GM18519 (cell line): ENCODE measurements at regions not wholly inside any gene's neighbourhood (a gene's known extent, or its start where the extent isn't known, plus 50 kb on each side); places are given as distances from the start of the nearest gene placed in this dataset.

Experiments used
- ATAC-seq: cut with Tn5 transposase; IDR thresholded peaks from one replicate; pipeline ENCODE4 v1.9.1; 2021; ENCODE audit warnings: mild to moderate bottlenecking, moderate library complexity; ENCODE audit not compliant: unreplicated experiment, low FRiP score

DNA sequence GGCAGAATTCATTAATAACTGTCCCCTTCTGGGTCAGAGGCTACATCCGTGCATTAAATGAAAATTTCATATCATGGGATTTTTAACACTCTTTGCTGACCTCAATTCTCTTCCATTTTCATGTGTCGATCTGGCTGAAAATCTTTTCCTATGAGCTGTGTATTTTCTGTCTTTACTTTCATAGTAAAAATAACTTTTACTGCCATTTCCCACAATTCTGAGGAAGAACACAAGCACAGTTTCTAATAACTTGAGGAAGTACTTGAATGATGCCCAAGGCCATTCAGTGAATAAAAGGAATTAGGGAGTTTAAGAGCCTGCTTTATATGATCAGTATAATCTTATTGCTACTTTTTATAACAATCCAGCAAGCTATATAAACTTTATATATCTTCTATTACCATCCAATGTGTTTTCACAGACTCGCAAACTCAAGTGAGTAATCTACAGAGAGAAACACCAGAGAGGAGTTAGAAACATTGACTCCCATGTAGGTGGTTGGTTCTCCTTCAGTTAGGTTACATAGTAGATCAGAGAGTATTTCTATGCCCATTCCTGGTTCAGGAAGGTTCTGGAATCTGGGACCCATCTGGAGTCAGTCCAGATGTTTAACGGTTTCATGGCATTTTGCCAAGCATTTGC is 340.0 kb downstream of the FBXO15 start:
- ATAC-seq = no peak

- ATAC-seq = no peak
Measured at GRCh38 chr18:73805991-73806390, 341.6 kb downstream of the FBXO15 start.

- no peak for ATAC-seq
Measured at GRCh38 chr18:73797419-73797818, 350.2 kb downstream of the FBXO15 start.

DNA sequence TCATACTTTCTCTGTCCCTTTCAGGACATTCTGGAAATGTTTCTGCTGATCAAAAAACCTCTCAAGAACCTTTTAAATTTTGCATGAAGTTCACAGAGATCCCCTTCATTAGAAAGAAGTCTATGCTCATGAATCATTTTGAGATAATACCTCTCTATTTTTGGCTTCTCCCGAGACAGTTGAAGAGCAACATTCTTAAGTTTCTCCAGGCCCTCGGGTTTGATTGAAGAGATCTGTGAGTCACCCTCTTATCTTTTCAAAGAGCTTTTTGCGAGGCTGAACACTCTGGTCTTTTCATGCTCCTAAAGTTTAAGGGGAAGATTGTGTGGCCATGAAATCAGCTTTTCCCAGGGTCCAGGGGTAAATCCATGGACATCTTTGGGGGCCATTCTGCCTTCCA is 354.2 kb downstream of the FBXO15 start:
- no peak for ATAC-seq

- ATAC-seq = no peak
Measured at GRCh38 chr18:73791081-73791480, 356.6 kb downstream of the FBXO15 start.

GRCh38 chr18:73790587-73790986 is 357.0 kb downstream of the FBXO15 start:
- ATAC-seq = no peak

DNA sequence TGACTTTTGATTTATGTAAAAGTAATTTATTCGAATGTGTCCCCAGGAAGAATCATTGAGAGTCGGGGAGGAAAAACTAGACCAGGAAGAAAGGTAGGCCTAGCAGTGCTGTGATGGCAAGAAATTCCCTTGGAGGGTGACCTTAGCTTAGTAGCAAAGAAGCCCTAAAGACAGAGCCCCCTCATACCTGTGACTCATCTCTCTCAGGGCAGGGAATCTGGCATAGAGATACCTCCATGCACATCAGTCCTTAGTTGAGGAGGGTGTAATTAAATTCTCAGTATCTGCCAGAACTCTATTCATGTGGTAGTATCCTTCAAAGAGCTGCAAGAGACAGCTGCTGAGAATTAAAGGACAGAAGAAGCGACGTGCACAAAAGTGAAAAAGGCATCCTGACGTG is 360.3 kb downstream of the FBXO15 start:
- ATAC-seq = no peak

DNA sequence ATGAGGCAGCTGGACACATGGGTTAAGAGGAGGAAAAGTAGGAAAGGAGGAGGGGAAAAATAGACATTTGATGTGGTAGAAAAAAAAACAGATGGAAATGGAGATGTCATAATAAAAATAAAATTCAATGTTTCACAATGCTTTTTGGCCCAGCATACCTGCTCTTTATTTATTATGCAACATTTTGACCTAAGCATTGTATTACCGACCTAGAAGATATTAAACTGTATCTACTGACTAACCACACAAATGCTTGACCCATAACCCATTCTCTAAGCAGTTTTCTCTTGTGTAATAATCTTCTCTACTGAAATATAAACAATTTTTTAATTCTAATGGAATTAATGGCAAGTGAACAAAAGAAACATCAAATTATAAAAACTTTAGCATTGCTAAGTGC is 362.3 kb downstream of the FBXO15 start:
- ATAC-seq = no peak

GRCh38 chr18:73784853-73785252 is 362.8 kb downstream of the FBXO15 start:
- no peak for ATAC-seq

- no peak for ATAC-seq
Measured at GRCh38 chr18:73782405-73782804, 365.2 kb downstream of the FBXO15 start.

GRCh38 chr18:73780218-73780617 is 367.4 kb downstream of the FBXO15 start:
- no peak for ATAC-seq

DNA sequence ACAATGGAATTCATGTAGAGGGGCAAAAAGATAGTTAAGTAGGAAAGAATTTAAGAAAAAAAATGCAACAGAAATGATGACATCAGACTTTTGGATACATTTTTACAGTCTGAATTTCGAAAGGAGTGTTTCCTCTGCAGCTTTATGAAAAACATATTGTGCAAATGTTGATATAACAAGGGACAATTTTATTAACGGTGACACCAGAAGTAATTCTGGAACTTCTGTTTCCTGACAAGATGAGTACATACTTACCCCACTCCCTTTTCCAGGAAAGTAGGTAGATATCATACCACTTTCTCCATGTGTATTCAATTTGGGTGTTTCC is 369.6 kb downstream of the FBXO15 start:
- no peak for ATAC-seq

GRCh38 chr18:73777356-73778031 is 370.1 kb downstream of the FBXO15 start:
- ATAC-seq = no peak

- no peak for ATAC-seq
Measured at GRCh38 chr18:73774811-73775509, 372.7 kb downstream of the FBXO15 start.

- ATAC-seq = no peak
Measured at GRCh38 chr18:73768043-73768442, 379.6 kb downstream of the FBXO15 start.

GRCh38 chr18:73766910-73767515 is 380.6 kb downstream of the FBXO15 start:
- ATAC-seq = no peak

DNA sequence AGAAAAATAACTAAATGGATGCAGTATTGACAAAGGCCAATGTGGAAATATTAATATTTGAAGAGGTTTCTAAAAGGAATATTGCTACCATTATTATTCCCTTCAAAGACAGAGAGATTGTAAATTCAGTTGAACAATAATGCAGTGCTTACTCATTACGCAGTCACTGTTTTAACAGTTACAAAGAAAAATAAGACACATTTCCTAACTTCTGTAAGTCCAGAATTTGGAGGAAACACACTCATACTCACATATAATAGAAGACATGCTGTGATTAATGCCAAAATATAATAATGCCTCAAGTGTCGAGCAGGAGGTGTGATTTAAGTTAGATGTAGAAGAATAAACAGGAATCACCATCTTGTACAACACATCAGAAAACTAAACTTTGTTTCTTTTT is 389.2 kb downstream of the FBXO15 start:
- no peak for ATAC-seq

DNA sequence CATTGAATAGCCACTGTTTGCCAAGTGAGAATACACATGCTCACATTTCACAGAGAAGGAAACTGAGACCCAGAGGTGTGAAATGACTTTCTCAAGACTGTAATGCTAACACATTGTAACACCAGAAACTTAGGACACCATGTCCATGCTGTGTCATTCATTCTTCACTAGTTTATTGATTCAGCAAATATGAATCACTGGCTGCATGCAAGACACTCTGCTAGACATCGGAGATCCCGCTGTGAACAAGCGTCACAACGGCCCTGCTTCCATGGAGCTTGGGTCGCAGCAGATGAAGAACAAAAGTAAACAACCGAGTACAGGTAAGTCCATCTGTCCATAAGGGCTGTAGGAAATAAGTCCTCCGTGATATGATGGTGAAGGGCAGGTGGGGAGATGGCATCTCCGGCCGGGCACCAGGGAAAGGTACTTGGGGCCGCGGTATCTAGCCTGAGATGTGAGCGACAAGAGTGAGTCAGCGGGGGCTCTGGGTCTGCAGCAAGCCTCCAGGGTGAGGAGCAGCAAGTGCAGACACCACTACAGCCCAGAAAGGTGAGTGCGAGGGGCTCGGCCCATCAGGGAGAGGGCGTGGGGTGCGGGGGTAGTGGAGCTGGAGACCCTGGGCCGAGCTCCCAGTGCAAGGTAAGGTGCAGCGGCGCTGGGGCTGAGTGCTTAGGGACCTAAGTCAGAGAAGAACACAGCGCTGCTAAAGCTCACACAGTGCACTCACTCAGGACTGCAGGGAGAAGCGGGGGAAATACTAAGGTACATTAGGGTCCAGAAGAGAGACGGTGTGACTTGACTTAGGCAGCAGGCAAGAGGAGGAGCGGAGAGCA is 391.2 kb downstream of the FBXO15 start:
- no peak for ATAC-seq

GRCh38 chr18:73752965-73753364 is 394.7 kb downstream of the FBXO15 start:
- ATAC-seq = no peak

DNA sequence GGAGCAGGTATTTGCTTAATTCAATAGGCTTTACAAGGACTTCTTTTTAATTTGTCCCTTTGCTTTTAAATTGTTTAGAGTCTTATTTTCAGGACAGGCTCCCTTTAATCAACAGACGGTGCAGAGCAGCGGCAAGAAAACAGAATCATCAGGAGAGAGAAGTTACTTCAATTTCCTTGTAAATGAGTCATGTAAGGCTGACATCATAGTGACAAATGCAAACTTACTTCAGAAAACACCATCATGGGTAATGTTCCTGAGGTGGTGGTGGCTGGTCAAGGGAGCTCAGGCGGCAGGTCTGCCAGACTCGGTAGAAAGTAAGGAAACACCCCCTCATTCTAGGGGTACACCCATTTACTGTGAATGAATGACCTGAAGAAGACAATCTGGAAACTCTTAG is 395.1 kb downstream of the FBXO15 start:
- ATAC-seq = no peak

GRCh38 chr18:73750052-73750451 is 397.6 kb downstream of the FBXO15 start:
- ATAC-seq = no peak
